HepG2 (cell line): ENCODE measurements at regions not wholly inside any gene's neighbourhood (a gene's known extent, or its start where the extent isn't known, plus 50 kb on each side); places are given as distances from the start of the nearest gene placed in this dataset.

Source experiments
- ATAC-seq: fragments of 200-7000 bp; cut with Tn5 transposase; 3 replicates; pipeline ENCODE4 v1.9.1; 2020; ENCODE audit warnings: mild to moderate bottlenecking, moderate library complexity
- BruUV-seq: library from RNA; stranded (reverse); fragments of 400-500 nt; replicated peaks from 2 replicates; lab custom pipeline; 2021; lab: Mats Ljungman, UMichigan
- CTCF ChIA-PET: fragments of 300-600 bp; formaldehyde crosslinking; extraction: SDS; loops from one replicate; lab custom pipeline; 2021; ENCODE audit warnings: low total read pairs, inconsistent platforms, low intra/inter-chr PET ratio; lab: Yijun Ruan, JAX
- POLR2A ChIA-PET: fragments of 350-600 bp; sonication (Branson Sonifier 250); formaldehyde crosslinking; loops from one replicate; lab custom pipeline; 2020; ENCODE audit warnings: antibody characterized with exemption, inconsistent platforms; lab: Yijun Ruan, JAX
- DNase-seq: peaks from one replicate; pipeline ENCODE4 v3.0.0-alpha.2; 2015; ENCODE audit warnings: low spot score
- FAIRE-seq: peaks from 3 replicates; lab custom pipeline; 2011; peaks lifted over from hg19 to GRCh38; lab: Jason Lieb, UNC
- H2AFZ ChIP-seq: one replicate; pipeline ENCODE4 v1.6.1; 2011; ENCODE audit warnings: low read length, inconsistent platforms
- H3K27ac ChIP-seq: fragments of 300-600 bp; 3 replicates; pipeline ENCODE4 v1.8.0; 2011; ENCODE audit warnings: mixed run types, mild to moderate bottlenecking, mixed read lengths, low read length, inconsistent platforms; ENCODE audit not compliant: insufficient read depth; ENCODE audit errors: extremely low read length
- H3K27me3 ChIP-seq, 2 experiments: fragments of 200-600 bp in 1 of 2; 2 replicates in 1 of 2; 3 replicates in 1 of 2; pipeline versions ENCODE4 v1.6.0 to v1.8.0; 2011; ENCODE audit warnings: low read length in 2 of 2, mild to moderate bottlenecking in 2 of 2, moderate library complexity in 2 of 2, inconsistent platforms in 1 of 2; ENCODE audit not compliant: insufficient read depth in 2 of 2, control insufficient read depth in 1 of 2
- H3K36me3 ChIP-seq, 2 experiments: fragments of 200-600 bp in 1 of 2; replicated peaks in 1 of 2; 2 replicates in 1 of 2; 3 replicates in 1 of 2; pipeline versions ENCODE4 v1.5.1 to v1.8.0; 2011; ENCODE audit warnings: low read length in 2 of 2, inconsistent platforms in 1 of 2; ENCODE audit not compliant: insufficient read depth in 2 of 2, control insufficient read depth in 1 of 2
- H3K4me1 ChIP-seq: 2 replicates; pipeline ENCODE4 v1.5.1; 2012; ENCODE audit warnings: low read length, inconsistent platforms; ENCODE audit not compliant: insufficient read depth
- H3K4me2 ChIP-seq: 2 replicates; pipeline ENCODE4 v1.6.0; 2011; ENCODE audit warnings: low read depth, low read length, inconsistent platforms
- H3K4me3 ChIP-seq, 3 experiments: fragments of 200-600 bp in 1 of 3; sonication (generic), shearing (Covaris generic) in 1 of 3; replicated peaks in 1 of 3; 2 replicates each; pipeline ENCODE4 v1.5.1; 2011 to 2016; ENCODE audit warnings: low read length in 3 of 3, inconsistent platforms in 2 of 3, low read depth in 2 of 3, mild to moderate bottlenecking in 2 of 3, control low read depth in 1 of 3, mixed read lengths in 1 of 3; ENCODE audit not compliant: insufficient read depth in 1 of 3
- H3K79me2 ChIP-seq: one replicate; pipeline ENCODE4 v1.6.1; 2011; ENCODE audit warnings: low read length, inconsistent platforms; ENCODE audit not compliant: insufficient read depth
- H3K9ac ChIP-seq: 2 replicates; pipeline ENCODE4 v1.6.0; 2011; ENCODE audit warnings: mild to moderate bottlenecking, low read depth, low read length, inconsistent platforms; ENCODE audit not compliant: insufficient read depth
- H3K9me3 ChIP-seq: 2 replicates; pipeline ENCODE4 v1.5.1; 2012; ENCODE audit warnings: mild to moderate bottlenecking, low read length
- H4K20me1 ChIP-seq: 2 replicates; pipeline ENCODE4 v1.6.0; 2011; ENCODE audit warnings: inconsistent platforms, mild to moderate bottlenecking, low read length, moderate library complexity; ENCODE audit not compliant: insufficient read depth
- ATRX ChIP-seq: sonication (generic); formaldehyde crosslinking; IDR thresholded peaks from 2 replicates; pipeline ENCODE4 v1.4.0; 2020; ENCODE audit warnings: missing genetic modification reagents, borderline replicate concordance
- EEA1 ChIP-seq: sonication (generic); formaldehyde crosslinking; IDR thresholded peaks from 2 replicates; pipeline ENCODE4 v1.5.1; 2020; ENCODE audit warnings: mild to moderate bottlenecking, missing genetic modification reagents, borderline replicate concordance
- FOXO4 ChIP-seq: sonication (generic); formaldehyde crosslinking; conservative IDR thresholded peaks from 2 replicates; pipeline ENCODE4 v1.8.1; 2023; ENCODE audit warnings: missing genetic modification reagents
- HOXA3 ChIP-seq: sonication (generic); formaldehyde crosslinking; IDR thresholded peaks from 2 replicates; pipeline ENCODE4 v1.5.0; 2020; ENCODE audit warnings: missing genetic modification reagents
- MEF2D ChIP-seq: sonication (generic); formaldehyde crosslinking; IDR thresholded peaks from 2 replicates; pipeline ENCODE4 v1.5.1; 2020; ENCODE audit warnings: mild to moderate bottlenecking, missing genetic modification reagents
- NFKBIZ ChIP-seq: IDR thresholded peaks from 2 replicates; pipeline ENCODE4 v1.6.1; 2018; ENCODE audit warnings: missing genetic modification reagents, missing compliant biosample characterization
- PCBP1 ChIP-seq: fragments of 200-400 bp; formaldehyde crosslinking; IDR thresholded peaks from 2 replicates; pipeline ENCODE4 v1.6.1; 2017; ENCODE audit warnings: mild to moderate bottlenecking, low read depth, low read length, borderline replicate concordance
- SNAPC4 ChIP-seq: sonication (generic); formaldehyde crosslinking; IDR thresholded peaks from 2 replicates; pipeline ENCODE4 v1.4.0; 2020; ENCODE audit warnings: mild to moderate bottlenecking, missing genetic modification reagents
- SOX5 ChIP-seq: IDR thresholded peaks from 2 replicates; pipeline ENCODE4 v1.6.1; 2016; ENCODE audit warnings: borderline replicate concordance
- TBX3 ChIP-seq: fragments of 450-650 bp; IDR thresholded peaks from 2 replicates; pipeline ENCODE4 v1.6.1; 2017; ENCODE audit warnings: antibody characterized with exemption, mild to moderate bottlenecking, inconsistent platforms, borderline replicate concordance
- TP53 ChIP-seq: sonication (generic); formaldehyde crosslinking; conservative IDR thresholded peaks from 2 replicates; pipeline ENCODE4 v1.4.0; 2020; ENCODE audit warnings: missing genetic modification reagents
- YY1 ChIP-seq: IDR thresholded peaks from 2 replicates; pipeline ENCODE4 v1.6.1; 2011; ENCODE audit warnings: low read length, low read depth, moderate library complexity, mild to moderate bottlenecking; ENCODE audit not compliant: insufficient read depth, insufficient replicate concordance
- ZNF18 ChIP-seq: sonication (generic); formaldehyde crosslinking; IDR thresholded peaks from 2 replicates; pipeline ENCODE4 v1.8.0; 2022; ENCODE audit warnings: mild to moderate bottlenecking, missing genetic modification reagents; ENCODE audit not compliant: insufficient replicate concordance
- ZNF180 ChIP-seq: sonication (generic); formaldehyde crosslinking; IDR thresholded peaks from 2 replicates; pipeline ENCODE4 v1.4.0; 2020; ENCODE audit warnings: low read depth, missing genetic modification reagents, borderline replicate concordance
- ZNF333 ChIP-seq: sonication (generic); formaldehyde crosslinking; IDR thresholded peaks from 2 replicates; pipeline ENCODE4 v1.4.0; 2020; ENCODE audit warnings: mild to moderate bottlenecking, missing genetic modification reagents, borderline replicate concordance
- ZNF34 ChIP-seq: sonication (generic); formaldehyde crosslinking; IDR thresholded peaks from 2 replicates; pipeline ENCODE4 v1.4.0; 2020; ENCODE audit warnings: mild to moderate bottlenecking, missing genetic modification reagents, borderline replicate concordance
- ZNF790 ChIP-seq: sonication (generic); formaldehyde crosslinking; IDR thresholded peaks from 2 replicates; pipeline ENCODE4 v1.8.0; 2022; ENCODE audit warnings: missing genetic modification reagents, mild to moderate bottlenecking, borderline replicate concordance
- WGBS: methylation state at CpG from one replicate; pipeline ENCODE4 v1.1.6; 2017; ENCODE audit warnings: low lambda C conversion rate; 5-methylcytosine and 5-hydroxymethylcytosine counted together
- in situ Hi-C: cut with HindIII; loops from 2 replicates; pipeline ENCODE4 v1.10.0; 2017; ENCODE audit warnings: low pct_unique_long_range_greater_than_20kb; ENCODE audit not compliant: extremely low pct_ligation_motif_present
- intact Hi-C: fragments of 100-400 bp; cut with micrococcal nuclease; formaldehyde crosslinking; loops from one replicate; pipeline ENCODE4 v1.10.0; 2022; ENCODE audit not compliant: unreplicated experiment

GRCh38 chr6:4451718-4452117 lies 316.3 kb upstream of the ECI2 start (continued):
- TF ChIP-seq SNAPC4 (CRISPR knock-in tag) (no peak), EEA1 (CRISPR knock-in tag) (no peak), ATRX (CRISPR knock-in tag) (no peak), NFKBIZ (no peak)
- TF ChIP-seq, all 625 proteins: peak for 0

GRCh38 chr6:4451081-4451480 lies 315.7 kb upstream of the ECI2 start:
- WGBS = 15% methylated on average over 3 of the region's 3 CpGs
- in situ Hi-C loops = no loop called here
- ChIA-PET CTCF (no interaction called here), POLR2A (no interaction called here)
- Histone ChIP-seq H3K4me3 (no peak overlapping the region), H3K36me3 (no peaks in the 10 kb centered on the region), H4K20me1 (no peaks in the 10 kb centered on the region), H2AFZ (no peak overlapping the region), H3K4me2 (no peak overlapping the region), H3K27ac (no peak overlapping the region), H3K27me3 (peaks cover 0 to 4% of the 10 kb centered on the region in 2 experiments; a peak in 1 of 5 replicates), H3K4me1 (no peaks in the 10 kb centered on the region), H3K9ac (no peak overlapping the region)
- intact Hi-C loops = no loop called here
- BruUV-seq = no TSS peak
- FAIRE-seq (no peak), ATAC-seq (no peak), DNase-seq (no peak)
- TF ChIP-seq ZNF34 (CRISPR knock-in tag) = no peak
- TF ChIP-seq TP53 = no peak
- TF ChIP-seq ZNF18 = no peak
- TF ChIP-seq ZNF333 = no peak
- no peak for TF ChIP-seq ZNF180
- TF ChIP-seq YY1 = no peak
- TF ChIP-seq FOXO4 (CRISPR knock-in tag) = no peak
- TF ChIP-seq MEF2D (CRISPR knock-in tag) = no peak
- no peak for TF ChIP-seq SOX5
- no peak for TF ChIP-seq PCBP1
- no peak for TF ChIP-seq TBX3
- no peak for TF ChIP-seq HOXA3 (CRISPR knock-in tag)
- TF ChIP-seq ZNF790 (CRISPR knock-in tag) = no peak
- TF ChIP-seq, all 625 proteins: peak for 0
- H3K79me2 ChIP-seq = no peaks in the 10 kb centered on the region
- H3K9me3 ChIP-seq = 0 out of 2 replicates have a peak, but pooled peaks cover 4% of the 10 kb centered on the region
